SU-DHL-6 (cell line): ENCODE measurements at regions not wholly inside any gene's neighbourhood (a gene's known extent, or its start where the extent isn't known, plus 50 kb on each side); places are given as distances from the start of the nearest gene placed in this dataset.

Experiments used
- CTCF ChIP-seq: fragments of 200-600 bp; sonication (generic); IDR thresholded peaks from one replicate; pipeline ENCODE4 v1.5.1; 2017; ENCODE audit warnings: antibody characterized with exemption, mild to moderate bottlenecking, low read length, moderate library complexity; ENCODE audit not compliant: insufficient read depth, poor library complexity, severe bottlenecking
- EZH2phosphoT487 ChIP-seq: fragments of 200-600 bp; sonication (generic), shearing (Covaris generic); conservative IDR thresholded peaks from 2 replicates; pipeline ENCODE4 v1.6.1; 2018; ENCODE audit warnings: mild to moderate bottlenecking, antibody characterized with exemption, low read length, moderate library complexity, mixed read lengths

- TF ChIP-seq CTCF, result no peak
- no peak for TF ChIP-seq EZH2phosphoT487
Measured at GRCh38 chr18:61741881-61742454, 150.8 kb downstream of the RNF152 start.
